CD4-positive, alpha-beta T cell treated with Interleukin-2 at 100 ng/mL for 4 hours (primary cell): ENCODE measurements at regions not wholly inside any gene's neighbourhood (a gene's known extent, or its start where the extent isn't known, plus 50 kb on each side); places are given as distances from the start of the nearest gene placed in this dataset.

Source experiments
- DNase-seq: peaks from one replicate; pipeline ENCODE4 v3.0.0-alpha.2; 2020; ENCODE audit warnings: low spot score

- DNase-seq, result no peak
These were observed 207.0 kb downstream of the THBS2 start for GRCh38 chr6:169046483-169047192.

GRCh38 chr6:169046021-169046420, 207.6 kb downstream of the THBS2 start:
- DNase-seq, result no peak

GRCh38 chr6:169045486-169045885, 208.2 kb downstream of the THBS2 start:
- no peak for DNase-seq

- no peak for DNase-seq
These were observed 209.0 kb downstream of the THBS2 start for GRCh38 chr6:169044381-169045230.

GRCh38 chr6:169042061-169042460, 211.6 kb downstream of the THBS2 start:
- no peak for DNase-seq

- DNase-seq, result no peak
These were observed 212.6 kb downstream of the THBS2 start for GRCh38 chr6:169041078-169041477.

- no peak for DNase-seq
These were observed 215.0 kb downstream of the THBS2 start for GRCh38 chr6:169038691-169039090.

GRCh38 chr6:169035385-169036240, 218.0 kb downstream of the THBS2 start:
- no peak for DNase-seq

- no peak for DNase-seq
These were observed 219.0 kb downstream of the THBS2 start for GRCh38 chr6:169034516-169035167.

- no peak for DNase-seq
These were observed 223.8 kb downstream of the THBS2 start for GRCh38 chr6:169029861-169030260.

- no peak for DNase-seq
These were observed 225.3 kb downstream of the THBS2 start for GRCh38 chr6:169028343-169028742.

GRCh38 chr6:169026175-169026574, 227.5 kb downstream of the THBS2 start:
- DNase-seq, result no peak

- DNase-seq, result no peak
These were observed 229.5 kb downstream of the THBS2 start for GRCh38 chr6:169024047-169024660.

- DNase-seq, result no peak
These were observed 230.3 kb downstream of the THBS2 start for GRCh38 chr6:169023161-169023874.

- no peak for DNase-seq
These were observed 231.6 kb downstream of the THBS2 start for GRCh38 chr6:169022079-169022478.

GRCh38 chr6:169020821-169021220, 232.8 kb downstream of the THBS2 start:
- DNase-seq, result no peak

- no peak for DNase-seq
These were observed 233.7 kb downstream of the THBS2 start for GRCh38 chr6:169019727-169020491.

- DNase-seq, result no peak
These were observed 234.5 kb downstream of the THBS2 start for GRCh38 chr6:169019111-169019510.

- no peak for DNase-seq
These were observed 236.9 kb downstream of the THBS2 start for GRCh38 chr6:169016758-169017157.
